SK-N-DZ (cell line): ENCODE measurements at regions not wholly inside any gene's neighbourhood (a gene's known extent, or its start where the extent isn't known, plus 50 kb on each side); places are given as distances from the start of the nearest gene placed in this dataset.
"Not testable (repeated sequence)": the region's sequence is repeated elsewhere in the genome, so short reads cannot be mapped to it uniquely, and the experiment has no call there.

Experiments used
- DNase-seq: peaks from one replicate; pipeline ENCODE4 v3.0.0-alpha.2; 2015; ENCODE audit warnings: low spot score

DNA sequence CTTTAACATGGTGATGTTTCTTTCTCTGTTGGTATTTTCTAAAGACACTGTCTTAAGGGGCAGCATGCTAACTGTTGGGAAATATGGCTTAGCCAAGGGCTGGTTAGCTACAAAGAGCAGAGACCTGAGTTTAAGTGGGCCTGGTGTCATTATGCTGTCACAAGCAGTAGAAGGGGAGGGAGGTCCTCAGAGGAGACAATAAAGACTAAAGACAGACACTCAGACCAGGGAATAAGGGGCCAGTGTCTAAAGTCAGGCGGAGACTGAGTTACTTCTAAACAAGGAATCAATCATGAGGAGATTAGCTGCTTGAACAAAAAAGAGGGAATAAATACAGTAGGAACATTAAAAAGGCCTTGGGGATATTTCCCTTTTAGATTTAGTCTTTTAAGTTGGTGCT lies 142.7 kb upstream of the DPPA4 start:
- peak; percentile 7 for DNase-seq

DNA sequence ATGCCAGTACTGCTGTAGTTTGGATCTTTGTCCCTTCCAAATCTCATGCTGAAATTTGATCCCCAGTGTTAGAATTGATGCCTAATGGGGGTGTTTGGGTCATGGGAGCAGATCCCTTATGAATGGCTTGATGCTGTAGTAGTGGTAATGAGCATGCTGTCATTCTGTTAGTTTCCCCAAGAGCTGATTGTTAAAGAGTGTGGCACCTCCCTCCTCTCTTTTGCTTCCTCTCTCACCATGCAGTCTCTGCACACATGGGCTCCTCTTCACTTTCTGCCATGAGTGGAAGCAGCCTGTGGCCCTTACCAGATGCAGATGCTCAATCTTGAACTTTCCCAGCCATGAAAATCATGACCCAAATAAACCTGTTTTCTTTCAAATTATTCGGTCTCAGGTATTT lies 141.3 kb upstream of the DPPA4 start:
- DNase-seq: no peak

DNA sequence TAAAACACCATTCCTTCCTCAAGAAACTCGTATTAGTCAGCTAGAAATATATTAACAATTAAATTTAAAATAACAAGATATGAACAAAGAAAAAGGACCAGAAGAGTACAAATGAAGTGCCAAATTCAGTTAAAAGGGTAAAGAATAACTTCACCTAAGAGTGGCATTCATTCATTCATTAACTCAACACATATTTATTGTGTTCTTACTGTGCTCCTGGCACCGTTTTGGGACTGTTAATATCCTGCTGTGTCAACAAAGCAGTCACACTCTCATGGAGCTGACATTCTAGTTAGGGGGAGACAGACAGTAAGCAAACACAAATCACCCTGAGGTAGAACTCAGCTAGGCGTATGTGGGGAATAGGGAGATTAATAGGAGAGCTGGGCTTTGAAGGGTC lies 123.6 kb upstream of the DPPA4 start:
- DNase-seq: no peak

DNA sequence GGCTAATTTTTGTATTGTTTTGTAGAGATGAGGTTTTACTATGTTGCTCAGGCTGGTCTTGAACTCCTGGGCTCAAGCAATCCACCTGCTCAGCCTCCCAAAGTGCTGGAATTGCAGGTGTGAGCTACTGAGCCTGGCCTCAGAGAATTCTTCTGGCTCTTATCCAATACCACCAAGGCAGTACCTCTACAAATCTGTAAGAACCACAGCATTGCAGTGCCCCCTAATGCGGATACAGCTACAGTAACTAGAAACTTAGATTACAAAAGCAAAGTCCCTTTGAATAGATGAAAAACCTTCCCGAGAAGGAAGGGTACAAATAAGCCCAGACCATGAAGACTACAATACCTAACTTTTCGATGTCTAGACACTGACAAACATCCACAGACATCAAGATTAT lies 107.9 kb upstream of the DPPA4 start:
- no peak for DNase-seq

DNA sequence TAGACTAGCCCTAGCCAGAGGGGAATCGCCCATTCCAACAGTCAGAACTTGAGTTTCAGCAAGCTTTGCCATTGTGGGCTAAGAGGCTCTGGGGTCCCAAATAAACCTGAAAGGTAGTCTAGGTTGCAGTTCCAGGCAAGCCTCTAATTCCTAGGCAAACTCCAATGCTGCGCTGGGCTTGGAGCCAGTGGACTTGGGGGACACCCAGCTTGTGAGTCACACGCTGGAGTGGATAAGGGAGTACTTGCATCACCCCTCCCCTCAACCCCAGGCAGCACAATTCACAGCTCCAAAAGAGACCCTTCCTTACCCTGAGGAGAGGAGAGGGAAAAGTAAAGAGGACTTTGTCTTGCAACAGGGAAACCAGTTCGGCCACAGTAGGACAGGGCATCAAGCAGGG lies 105.2 kb upstream of the DPPA4 start:
- DNase-seq: no peak

DNA sequence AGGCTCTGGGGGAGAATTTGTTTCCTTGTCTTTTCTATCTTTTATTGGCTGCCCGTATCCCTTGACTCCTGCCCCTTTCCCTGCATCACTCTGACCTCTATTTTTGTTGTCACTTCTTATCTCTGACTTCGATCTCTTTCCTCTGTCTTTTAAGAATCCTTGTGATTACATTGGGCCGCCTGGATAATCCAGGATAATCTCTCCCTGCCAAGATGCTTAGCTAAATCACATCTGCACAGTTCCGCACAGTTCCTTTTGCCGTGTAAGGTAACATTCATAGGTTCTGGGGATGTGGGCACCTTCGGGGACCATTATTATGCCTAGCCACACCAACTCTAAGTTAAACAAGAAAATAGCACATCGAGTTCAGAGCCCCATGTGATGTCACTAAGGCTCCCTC lies 103.0 kb upstream of the DPPA4 start:
- no peak for DNase-seq

DNA sequence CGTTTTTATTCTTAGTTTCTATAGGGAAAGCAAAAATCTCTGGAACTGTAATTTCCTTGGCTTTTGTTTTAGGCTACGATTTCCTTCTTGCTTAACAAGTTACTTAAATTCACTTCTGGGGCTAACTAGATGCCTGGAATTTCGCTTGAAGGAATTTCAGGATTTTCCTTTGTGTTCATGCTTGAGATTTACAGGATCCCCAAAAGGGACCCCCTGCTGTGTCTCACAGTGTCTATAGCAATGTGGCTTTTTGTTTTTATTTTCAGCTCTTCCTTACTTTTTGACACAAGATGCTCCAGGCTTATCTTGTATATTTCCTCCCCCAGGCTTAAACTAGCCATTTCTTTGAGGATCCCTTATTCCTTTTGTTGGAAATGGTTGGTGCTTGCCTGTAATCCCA lies 95.5 kb upstream of the DPPA4 start:
- DNase-seq: no peak

DNA sequence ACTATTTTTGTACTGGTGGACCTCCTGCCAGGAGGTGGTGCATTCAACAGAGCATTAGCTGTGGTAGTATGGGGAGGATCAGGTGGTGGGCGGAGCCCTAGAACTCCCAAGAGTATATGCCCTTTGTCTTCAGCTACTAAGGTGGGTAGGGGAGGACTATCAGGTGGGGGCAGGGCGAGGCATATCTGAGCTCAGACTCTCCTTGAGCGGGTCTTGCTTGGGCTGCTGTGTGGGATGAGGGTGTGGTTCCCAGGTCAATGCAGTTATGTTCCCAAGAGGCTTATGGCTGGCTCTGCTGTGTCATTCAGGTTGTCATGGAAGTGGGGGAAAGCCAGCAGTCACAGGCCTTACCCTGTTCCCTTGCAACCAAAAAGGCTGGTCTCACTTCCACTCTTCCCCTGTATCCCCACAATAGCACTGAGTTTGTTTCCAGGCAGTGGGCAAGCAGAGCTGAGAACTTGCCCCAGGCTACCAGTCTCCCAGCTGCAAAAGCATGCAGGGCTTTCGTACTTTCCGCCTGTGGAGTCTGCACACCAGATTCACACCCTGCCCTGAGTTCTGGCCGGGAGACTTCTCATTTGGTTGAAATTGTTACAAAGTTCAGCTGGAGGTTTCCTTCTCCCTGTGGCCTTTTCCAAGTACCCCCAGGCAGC lies 93.7 kb upstream of the DPPA4 start:
- DNase-seq: no peak

DNA sequence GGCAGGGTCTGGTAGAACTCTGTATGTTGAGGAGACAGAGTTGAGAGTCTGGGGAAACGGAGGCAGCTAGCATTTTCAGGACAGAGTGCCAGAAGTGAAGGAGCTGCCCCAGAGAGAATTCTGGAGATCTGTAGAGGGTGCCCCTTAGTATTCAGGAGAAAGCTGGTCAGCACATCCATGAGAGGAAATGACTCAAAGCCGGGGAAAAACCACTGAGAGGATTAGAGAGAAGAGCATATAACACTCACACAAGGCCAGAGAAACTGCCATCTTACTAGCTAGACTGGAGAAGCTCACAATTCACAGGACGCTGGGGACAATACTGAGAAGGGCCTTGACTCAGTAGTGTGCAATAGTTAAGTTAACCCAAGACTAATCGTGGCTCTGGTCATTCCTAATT lies 75.7 kb upstream of the DPPA4 start:
- DNase-seq: no peak

DNA sequence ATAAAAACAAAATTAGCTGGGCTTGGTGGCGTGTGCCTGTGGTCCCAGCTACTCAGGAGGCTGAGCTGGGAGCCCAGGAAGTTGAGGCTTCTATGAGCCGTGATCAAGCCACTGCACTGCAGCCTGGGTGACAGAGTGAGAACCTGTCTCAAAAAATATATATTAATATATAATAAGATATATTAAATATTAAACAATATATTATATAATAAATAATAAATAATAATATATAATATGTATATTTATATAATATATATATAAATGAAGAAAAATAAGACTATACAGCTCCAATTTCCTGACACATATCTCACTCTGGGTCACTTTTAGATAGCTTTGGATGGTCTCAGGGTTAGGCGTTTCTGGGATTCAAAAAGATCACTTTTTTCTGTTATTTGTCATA lies 74.2 kb upstream of the DPPA4 start:
- no peak for DNase-seq

DNA sequence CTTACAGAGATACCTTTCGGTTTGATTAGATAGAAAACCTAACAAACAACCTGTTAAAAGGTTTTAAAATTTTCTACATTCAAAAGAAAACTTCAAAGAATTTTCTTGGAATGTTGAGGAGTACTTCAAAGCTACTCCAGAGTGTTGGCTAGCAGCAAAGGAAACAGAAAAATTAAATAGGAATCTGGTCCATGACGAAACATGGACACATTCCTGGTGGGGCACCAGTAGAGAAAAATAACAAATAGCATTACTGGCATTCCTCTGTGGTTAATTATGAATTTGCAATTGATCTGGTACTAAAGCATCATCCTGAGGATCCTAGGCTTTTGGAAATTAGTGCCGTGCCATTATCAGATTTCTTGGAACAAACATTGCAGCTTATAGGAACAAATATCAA lies 59.5 kb upstream of the DPPA4 start:
- DNase-seq: no peak

DNA sequence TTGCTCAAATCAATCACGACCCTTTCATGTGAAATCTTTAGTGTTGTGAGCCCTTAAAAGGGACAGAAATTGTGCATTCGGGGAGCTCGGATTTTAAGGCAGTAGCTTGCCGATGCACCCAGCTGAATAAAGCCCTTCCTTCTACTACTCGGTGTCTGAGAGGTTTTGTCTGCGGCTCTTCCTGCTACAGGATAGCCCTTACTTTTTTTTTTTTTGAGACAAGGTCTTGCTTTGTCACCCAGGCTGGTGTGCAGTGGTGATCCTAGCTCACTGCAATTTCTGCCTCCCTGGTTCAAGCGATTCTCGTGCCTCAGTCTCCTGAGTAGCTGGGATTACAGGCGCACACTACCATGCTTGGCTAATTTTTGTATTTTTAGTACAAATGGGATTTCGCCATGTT lies 56.4 kb upstream of the DPPA4 start:
- DNase-seq: not testable (repeated sequence)

DNA sequence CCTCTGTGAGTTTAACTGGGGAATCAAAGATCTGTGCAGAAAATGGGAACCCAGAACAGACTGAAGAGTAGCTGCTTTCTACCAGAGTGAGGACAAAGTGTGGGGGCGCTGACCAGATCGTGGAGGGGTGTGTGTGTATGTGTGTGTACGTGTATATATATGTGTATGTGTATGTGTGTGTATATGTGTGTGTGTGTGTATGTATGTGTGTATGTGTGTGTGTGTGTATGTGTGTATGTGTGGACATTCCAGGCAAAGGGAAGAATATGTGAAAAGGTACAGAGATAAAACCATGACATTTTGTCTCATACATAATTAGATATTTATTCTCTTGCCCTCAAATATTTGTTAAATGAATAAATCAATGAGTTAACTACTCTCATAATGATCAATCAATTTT lies 54.9 kb upstream of the DPPA4 start:
- DNase-seq: no peak

DNA sequence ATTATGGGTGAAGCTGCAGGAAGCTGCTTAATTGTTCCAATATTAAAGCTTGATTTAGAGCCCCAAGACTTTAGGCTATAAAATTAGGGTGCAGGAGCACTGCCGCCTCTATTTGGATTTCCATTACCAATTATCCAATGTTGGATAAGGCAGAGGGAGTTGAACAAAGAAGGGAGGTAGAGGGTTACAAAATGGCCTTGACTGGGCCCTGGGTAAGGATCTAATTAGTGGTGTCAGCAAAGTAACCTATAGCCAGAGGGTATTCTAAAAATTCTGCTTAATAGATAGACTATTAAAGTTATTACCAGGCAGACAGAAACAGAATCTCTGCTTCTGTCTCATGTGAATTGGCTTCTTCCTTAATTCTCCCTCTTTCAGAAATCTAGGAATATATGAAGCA lies 50.3 kb upstream of the DPPA4 start:
- no peak for DNase-seq

DNA sequence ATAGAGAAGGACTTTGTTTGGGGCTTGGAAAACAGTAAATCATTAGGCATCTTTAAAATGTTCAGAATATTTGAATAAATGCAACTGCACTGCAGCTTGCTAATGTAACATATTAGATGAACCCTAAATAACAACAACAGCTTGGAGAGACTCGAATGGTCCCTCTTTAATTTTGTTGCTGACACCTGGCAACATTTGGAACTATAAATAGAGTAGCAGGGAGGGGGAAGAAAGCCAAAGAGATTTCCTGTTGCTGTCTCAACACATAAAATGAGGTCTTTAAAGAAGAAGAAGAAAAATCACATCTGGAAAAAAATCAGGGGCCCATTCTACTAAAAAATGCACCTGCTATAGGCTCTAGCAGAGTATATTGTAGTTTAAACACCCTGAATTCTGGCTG lies 49.9 kb upstream of the DPPA4 start:
- no peak for DNase-seq
